Trophoblast cell (in vitro differentiated cells and primary cell): ENCODE measurements at regions not wholly inside any gene's neighbourhood (a gene's known extent, or its start where the extent isn't known, plus 50 kb on each side); places are given as distances from the start of the nearest gene placed in this dataset.

ENCODE experiments used
- DNase-seq, 2 donors: peaks; one replicate each; pipeline ENCODE4 v3.0.0-alpha.2; 2016
- H2AFZ ChIP-seq: 2 replicates; pipeline ENCODE4 v1.6.1; 2013; ENCODE audit warnings: low read length, moderate library complexity, mild to moderate bottlenecking; ENCODE audit not compliant: insufficient read depth, poor library complexity
- H2AK5ac ChIP-seq: 2 replicates; pipeline ENCODE4 v1.6.1; 2013; ENCODE audit warnings: mild to moderate bottlenecking, low read length
- H2BK120ac ChIP-seq: 2 replicates; pipeline ENCODE4 v1.6.1; 2013; ENCODE audit warnings: low read length, mild to moderate bottlenecking, moderate library complexity; ENCODE audit not compliant: insufficient read depth, poor library complexity
- H2BK12ac ChIP-seq: 2 replicates; pipeline ENCODE4 v1.6.1; 2013; ENCODE audit warnings: mild to moderate bottlenecking, low read length, moderate library complexity
- H2BK5ac ChIP-seq: 2 replicates; pipeline ENCODE4 v1.6.1; 2013; ENCODE audit warnings: low read length, low read depth, moderate library complexity, mild to moderate bottlenecking; ENCODE audit not compliant: poor library complexity
- H3K14ac ChIP-seq: 2 replicates; pipeline ENCODE4 v1.6.1; 2013; ENCODE audit warnings: mild to moderate bottlenecking, low read length
- H3K18ac ChIP-seq: 2 replicates; pipeline ENCODE4 v1.6.1; 2013; ENCODE audit warnings: mild to moderate bottlenecking, low read length
- H3K23ac ChIP-seq: 2 replicates; pipeline ENCODE4 v1.6.1; 2013; ENCODE audit warnings: low read length
- H3K27ac ChIP-seq: 2 replicates; pipeline ENCODE4 v1.5.1; 2013; ENCODE audit warnings: low read depth, mild to moderate bottlenecking, inconsistent platforms, low read length, moderate library complexity
- H3K27me3 ChIP-seq: 2 replicates; pipeline ENCODE4 v1.6.1; 2013; ENCODE audit warnings: inconsistent platforms, mild to moderate bottlenecking, low read length, moderate library complexity; ENCODE audit not compliant: insufficient read depth
- H3K36me3 ChIP-seq, 2 experiments: 1 replicate in 1 of 2; 2 replicates in 1 of 2; pipeline ENCODE4 v1.6.1; 2013; ENCODE audit warnings: low read length in 2 of 2, mild to moderate bottlenecking in 2 of 2, moderate library complexity in 1 of 2; ENCODE audit not compliant: insufficient read depth in 2 of 2, control insufficient read depth in 1 of 2
- H3K4ac ChIP-seq: 2 replicates; pipeline ENCODE4 v1.6.1; 2013; ENCODE audit warnings: low read depth, mild to moderate bottlenecking, low read length, moderate library complexity
- H3K4me1 ChIP-seq, 2 experiments: 1 replicate in 1 of 2; 2 replicates in 1 of 2; pipeline ENCODE4 v1.6.1; 2013; ENCODE audit warnings: low read length in 2 of 2, mild to moderate bottlenecking in 2 of 2, moderate library complexity in 1 of 2; ENCODE audit not compliant: insufficient read depth in 2 of 2, control insufficient read depth in 1 of 2
- H3K4me2 ChIP-seq: 2 replicates; pipeline ENCODE4 v1.6.1; 2013; ENCODE audit warnings: inconsistent platforms, mild to moderate bottlenecking, low read length, moderate library complexity
- H3K4me3 ChIP-seq: 2 replicates; pipeline ENCODE4 v1.5.1; 2013; ENCODE audit warnings: mild to moderate bottlenecking, low read depth, low read length, inconsistent platforms
- H3K79me1 ChIP-seq: one replicate; pipeline ENCODE4 v1.6.1; 2013; ENCODE audit warnings: low read length
- H3K79me2 ChIP-seq: 2 replicates; pipeline ENCODE4 v1.6.1; 2013; ENCODE audit warnings: low read length, mild to moderate bottlenecking; ENCODE audit not compliant: control insufficient read depth, insufficient read depth, poor library complexity
- H3K9ac ChIP-seq: 2 replicates; pipeline ENCODE4 v1.6.1; 2013; ENCODE audit warnings: mild to moderate bottlenecking, low read length
- H3K9me3 ChIP-seq: 2 replicates; pipeline ENCODE4 v1.6.1; 2013; ENCODE audit warnings: low read depth, mild to moderate bottlenecking, control low read depth, inconsistent platforms, low read length; ENCODE audit not compliant: insufficient read depth
- H4K12ac ChIP-seq: 2 replicates; pipeline ENCODE4 v1.6.1; 2013; ENCODE audit warnings: low read depth, mild to moderate bottlenecking, low read length, moderate library complexity
- H4K8ac ChIP-seq: 2 replicates; pipeline ENCODE4 v1.6.1; 2013; ENCODE audit warnings: low read depth, mild to moderate bottlenecking, low read length, moderate library complexity
- H4K91ac ChIP-seq: one replicate; pipeline ENCODE4 v1.6.1; 2013; ENCODE audit warnings: low read depth, mild to moderate bottlenecking, low read length, moderate library complexity
- WGBS: extraction: QIAGEN DNeasy Blood & Tissue Kit; methylation state at CpG from one replicate; pipeline ENCODE4 v1.1.7; 2013; ENCODE audit warnings: missing lambda C conversion rate; ENCODE audit not compliant: insufficient read length, insufficient coverage; ENCODE audit errors: extremely low coverage; 5-methylcytosine and 5-hydroxymethylcytosine counted together

DNA sequence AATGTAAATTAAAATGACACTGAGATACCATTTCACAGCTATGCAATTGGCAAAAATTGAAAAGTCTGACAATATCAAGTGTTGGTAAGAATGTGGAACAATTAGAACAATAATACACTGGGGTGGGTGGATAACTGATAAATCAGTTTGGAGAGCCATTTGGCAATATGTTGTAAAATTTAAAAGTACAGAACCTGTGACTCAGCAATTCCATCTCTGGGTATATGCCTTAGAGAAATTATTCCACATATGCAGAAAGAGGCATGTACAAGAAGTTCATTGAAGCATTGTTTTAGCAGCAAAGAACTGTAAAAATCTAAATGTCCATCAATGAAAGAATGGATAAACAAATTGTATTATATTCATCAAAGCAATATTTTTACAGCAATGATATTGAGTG, 89.3 kb upstream of the NR3C1 start:
- Histone ChIP-seq H3K23ac (no peak overlapping the region), H2BK5ac (no peak overlapping the region), H3K18ac (no peak overlapping the region), H3K27me3 (no peaks in the 10 kb centered on the region), H3K4me1 (peaks cover 0 to 3% of the 10 kb centered on the region in 2 experiments), H2AK5ac (no peak overlapping the region), H3K14ac (no peak overlapping the region), H2BK12ac (no peak overlapping the region), H2BK120ac (no peak overlapping the region), H3K79me2 (no peaks in the 10 kb centered on the region), H3K4ac (no peak overlapping the region), H3K79me1 (no peaks in the 10 kb centered on the region), H4K91ac (no peak overlapping the region), H4K12ac (no peak overlapping the region), H2AFZ (no peak overlapping the region), H3K4me3 (no peak overlapping the region), H3K4me2 (no peak overlapping the region), H3K36me3 (no peaks in the 10 kb centered on the region), H3K27ac (no peak overlapping the region), H4K8ac (no peak overlapping the region), H3K9me3 (no peaks in the 10 kb centered on the region), H3K9ac (no peak overlapping the region)
- peak in 1 of 2 donors; percentile 17 for DNase-seq

DNA sequence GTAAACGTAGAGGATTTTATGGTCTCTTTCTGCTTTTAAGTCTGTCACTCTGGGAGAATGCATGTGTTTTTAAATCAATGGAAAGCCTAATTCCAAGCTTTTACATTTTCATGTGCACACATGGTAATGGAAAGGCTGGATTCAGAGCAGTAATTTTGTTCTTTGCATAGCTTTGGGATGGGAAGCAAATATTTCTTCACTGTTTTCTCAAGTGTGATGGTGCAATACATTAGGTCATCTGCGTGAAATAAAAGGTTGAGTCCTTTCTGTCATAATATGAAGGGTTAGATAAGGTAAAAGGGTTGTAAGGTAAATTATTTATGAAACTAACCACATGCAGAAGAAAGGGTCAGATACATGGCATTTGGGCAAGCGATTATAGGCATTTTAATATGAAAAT, 88.2 kb upstream of the NR3C1 start:
- no peaks in the 10 kb centered on the region for H3K79me1 ChIP-seq
- H3K4me1 ChIP-seq = peaks cover 0 to 3% of the 10 kb centered on the region in 2 experiments
- no peaks in the 10 kb centered on the region for H3K9me3 ChIP-seq
- H2AFZ ChIP-seq = no peak overlapping the region
- H2BK12ac ChIP-seq = no peak overlapping the region
- H3K79me2 ChIP-seq = no peaks in the 10 kb centered on the region
- H2BK5ac ChIP-seq = no peak overlapping the region
- H3K9ac ChIP-seq = no peak overlapping the region
- no peak overlapping the region for H4K8ac ChIP-seq
- no peak overlapping the region for H2BK120ac ChIP-seq
- H3K27ac ChIP-seq = no peak overlapping the region
- H3K4me3 ChIP-seq = no peak overlapping the region
- H2AK5ac ChIP-seq = no peak overlapping the region
- H4K12ac ChIP-seq = no peak overlapping the region
- WGBS = no CpG with 5 or more reads among the region's 3 CpGs
- DNase-seq = peak in 1 of 2 donors; percentile 64
- no peak overlapping the region for H3K18ac ChIP-seq
- no peak overlapping the region for H4K91ac ChIP-seq
- H3K4ac ChIP-seq = no peak overlapping the region
- no peak overlapping the region for H3K14ac ChIP-seq
- no peak overlapping the region for H3K4me2 ChIP-seq
- H3K36me3 ChIP-seq = no peaks in the 10 kb centered on the region
- H3K23ac ChIP-seq = no peak overlapping the region
- H3K27me3 ChIP-seq = no peaks in the 10 kb centered on the region

DNA sequence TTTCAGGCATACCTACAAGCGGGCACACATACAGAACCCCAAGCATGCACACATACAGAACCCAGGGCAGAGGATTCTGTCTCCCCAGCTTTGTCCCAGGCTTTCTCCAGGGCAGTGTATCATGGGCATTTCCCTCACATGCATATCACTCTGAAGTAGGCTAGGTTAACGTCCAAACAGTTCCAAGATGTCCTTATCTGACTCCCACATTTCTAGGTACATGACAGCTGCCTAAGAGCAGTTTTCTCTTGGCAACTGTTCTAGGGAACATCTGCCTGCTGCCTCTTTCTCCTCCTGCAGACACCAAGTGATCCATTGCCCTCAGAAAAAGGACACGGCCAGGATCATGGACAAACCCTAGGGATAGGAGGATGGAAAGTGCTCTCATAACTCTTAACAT, 84.9 kb upstream of the NR3C1 start:
- H2BK5ac ChIP-seq = no peak overlapping the region
- no peak overlapping the region for H3K4me3 ChIP-seq
- H4K91ac ChIP-seq = no peak overlapping the region
- H3K9ac ChIP-seq = no peak overlapping the region
- DNase-seq = no peak
- H3K18ac ChIP-seq = no peak overlapping the region
- no peaks in the 10 kb centered on the region for H3K27me3 ChIP-seq
- no peak overlapping the region for H2BK120ac ChIP-seq
- no peak overlapping the region for H4K12ac ChIP-seq
- no peaks in the 10 kb centered on the region for H3K79me1 ChIP-seq
- no peaks in the 10 kb centered on the region for H3K36me3 ChIP-seq
- H3K4me1 ChIP-seq = no peaks in the 10 kb centered on the region
- H3K23ac ChIP-seq = no peak overlapping the region
- no peak overlapping the region for H2BK12ac ChIP-seq
- no peak overlapping the region for H3K4me2 ChIP-seq
- no peaks in the 10 kb centered on the region for H3K9me3 ChIP-seq
- H3K14ac ChIP-seq = no peak overlapping the region
- H4K8ac ChIP-seq = no peak overlapping the region
- no peak overlapping the region for H3K4ac ChIP-seq
- no peak overlapping the region for H2AFZ ChIP-seq
- no peak overlapping the region for H3K27ac ChIP-seq
- no peak overlapping the region for H2AK5ac ChIP-seq
- H3K79me2 ChIP-seq = no peaks in the 10 kb centered on the region
- no CpG with 5 or more reads among the region's 3 CpGs for WGBS

DNA sequence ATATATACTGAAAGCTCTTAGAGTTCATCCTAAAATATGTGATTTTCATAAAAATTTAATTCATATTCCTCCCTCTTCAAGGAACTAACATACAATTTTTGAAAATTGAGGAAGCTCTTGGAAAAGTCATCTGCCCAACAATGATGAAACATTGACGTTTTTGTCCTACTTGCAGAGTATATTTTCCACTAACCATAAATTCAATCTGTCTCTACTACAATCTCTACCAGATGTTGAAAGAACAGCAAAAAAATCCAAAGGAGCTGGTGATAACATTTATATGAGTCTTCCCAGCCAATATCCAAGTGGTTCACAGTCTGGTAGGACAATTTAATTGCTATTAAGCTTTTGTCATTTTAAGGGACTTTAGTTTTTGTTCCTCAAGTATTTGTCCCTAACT, 81.1 kb upstream of the NR3C1 start:
- H3K4me3 ChIP-seq = no peak overlapping the region
- no CpG with 5 or more reads among the region's 1 CpG for WGBS

More for the DNA sequence above, 81.1 kb upstream of the NR3C1 start:
- Histone ChIP-seq H3K23ac (no peak overlapping the region), H2BK12ac (no peak overlapping the region), H3K36me3 (no peaks in the 10 kb centered on the region), H3K4me1 (no peaks in the 10 kb centered on the region), H3K9ac (no peak overlapping the region), H3K27me3 (no peaks in the 10 kb centered on the region), H4K91ac (no peak overlapping the region), H4K12ac (no peak overlapping the region), H3K4ac (no peak overlapping the region), H2BK5ac (no peak overlapping the region), H3K14ac (no peak overlapping the region), H3K9me3 (no peaks in the 10 kb centered on the region), H3K79me2 (no peaks in the 10 kb centered on the region), H3K18ac (no peak overlapping the region), H2AFZ (no peak overlapping the region), H2BK120ac (no peak overlapping the region), H3K27ac (no peak overlapping the region), H3K4me2 (no peak overlapping the region), H2AK5ac (no peak overlapping the region), H3K79me1 (no peaks in the 10 kb centered on the region), H4K8ac (no peak overlapping the region)
- DNase-seq = no peak
